Pancreas (tissue), 10 donors: ENCODE measurements at regions not wholly inside any gene's neighbourhood (a gene's known extent, or its start where the extent isn't known, plus 50 kb on each side); places are given as distances from the start of the nearest gene placed in this dataset.
A peak's percentile ranks its signal among the peaks of the same experiment; 100 is the strongest.

ENCODE experiments used
- ATAC-seq, 4 donors: fragments of 200-7000 bp; cut with Tn5 transposase; one replicate each; pipeline versions ENCODE4 v1.8.0 to v1.9.1; 2020; ENCODE audit warnings: mild to moderate bottlenecking in 4 of 4, moderate library complexity in 4 of 4
- DNase-seq, 6 donors: peaks; one replicate each; pipeline ENCODE4 v3.0.0-alpha.2; 2020
- FAIRE-seq: peaks from 2 replicates; lab custom pipeline; 2012; peaks lifted over from hg19 to GRCh38; lab: Jason Lieb, UNC
- H3K27ac ChIP-seq, 4 donors: fragments of 200-600 bp; sonication (generic); 1 replicate in 3 of 4; 2 replicates in 1 of 4; pipeline versions ENCODE4 v1.5.0 to v1.8.0; 2020
- H3K27me3 ChIP-seq, 4 donors: fragments of 200-600 bp; one replicate each; pipeline ENCODE4 v1.8.0; 2021
- H3K36me3 ChIP-seq, 3 donors: fragments of 200-600 bp; sonication (generic) in 1 of 3; one replicate each; pipeline versions ENCODE4 v1.5.0 to v1.8.0; 2020 to 2021
- H3K4me1 ChIP-seq, 3 donors: fragments of 200-600 bp; one replicate each; pipeline ENCODE4 v1.8.0; 2021
- H3K4me3 ChIP-seq, 4 donors: fragments of 200-600 bp; sonication (generic) in 2 of 4; one replicate each; pipeline versions ENCODE4 v1.5.0 to v1.8.0; 2020 to 2021
- H3K9me3 ChIP-seq, 4 donors: fragments of 200-600 bp; one replicate each; pipeline ENCODE4 v1.8.0; 2021
- WGBS, 2 donors: extraction: QIAGEN DNeasy Blood & Tissue Kit; methylation state at CpG; one replicate each; pipeline ENCODE4 v1.1.7; 2013; 5-methylcytosine and 5-hydroxymethylcytosine counted together
- intact Hi-C, 3 donors: fragments of 100-400 bp; cut with DNase I; formaldehyde crosslinking; loops; one replicate each; pipeline versions ENCODE4 v1.11.1 to v1.14.2; 2022
- TF ChIP-seq, protein P1 (sequence below), 4 donors: fragments of 200-600 bp; sonication (generic) in 3 of 4; IDR thresholded peaks; one replicate each; pipeline versions ENCODE4 v1.5.0 to v1.8.0; 2021; ENCODE audit warnings: antibody characterized with exemption in 4 of 4
- donor health status: healthy with polysubstance abuse.
- donor health status: DM: no; HTN: no; CAD: no; lungs with moderate emphysema.
- donor health status: DM: no; HTN: no; CAD: no.
- donor health status: control.
- donor health status: control.
- donor health status: Bipolar disorder and iron deficiency.
- donor health status: DM: yes; HTN: yes; CAD: no.
- donor health status: DM: no; HTN: no; CAD: no.
- donor health status: DM: no; HTN: no; CAD: no.
- donor health status: DM: yes; HTN: yes; CAD: no.

DNA sequence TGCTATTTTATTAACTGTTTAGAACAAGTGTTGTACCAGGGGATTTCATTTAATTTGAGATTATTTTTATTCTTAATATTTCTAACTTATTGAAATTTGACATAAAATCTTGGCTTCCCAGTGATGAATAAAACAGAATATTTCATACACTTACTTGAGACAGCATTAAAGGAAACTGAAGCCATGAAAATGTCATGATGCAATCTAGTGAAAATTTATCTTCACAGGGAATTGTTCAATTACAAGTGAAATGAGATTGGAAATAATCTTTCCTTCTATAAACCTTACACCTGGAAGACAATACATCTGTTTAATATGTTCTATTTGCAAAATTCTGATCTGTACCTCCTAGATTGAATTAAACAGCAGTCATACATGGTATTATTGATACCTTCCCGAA is 511.0 kb upstream of the CDH7 start:
- H3K4me3 ChIP-seq: no peak overlapping the region
- H3K27me3 ChIP-seq: no peaks in the 10 kb centered on the region
- ATAC-seq (no peak), DNase-seq (no peak), FAIRE-seq (no peak)
- H3K4me1 ChIP-seq: no peaks in the 10 kb centered on the region
- TF ChIP-seq, protein P1, sequence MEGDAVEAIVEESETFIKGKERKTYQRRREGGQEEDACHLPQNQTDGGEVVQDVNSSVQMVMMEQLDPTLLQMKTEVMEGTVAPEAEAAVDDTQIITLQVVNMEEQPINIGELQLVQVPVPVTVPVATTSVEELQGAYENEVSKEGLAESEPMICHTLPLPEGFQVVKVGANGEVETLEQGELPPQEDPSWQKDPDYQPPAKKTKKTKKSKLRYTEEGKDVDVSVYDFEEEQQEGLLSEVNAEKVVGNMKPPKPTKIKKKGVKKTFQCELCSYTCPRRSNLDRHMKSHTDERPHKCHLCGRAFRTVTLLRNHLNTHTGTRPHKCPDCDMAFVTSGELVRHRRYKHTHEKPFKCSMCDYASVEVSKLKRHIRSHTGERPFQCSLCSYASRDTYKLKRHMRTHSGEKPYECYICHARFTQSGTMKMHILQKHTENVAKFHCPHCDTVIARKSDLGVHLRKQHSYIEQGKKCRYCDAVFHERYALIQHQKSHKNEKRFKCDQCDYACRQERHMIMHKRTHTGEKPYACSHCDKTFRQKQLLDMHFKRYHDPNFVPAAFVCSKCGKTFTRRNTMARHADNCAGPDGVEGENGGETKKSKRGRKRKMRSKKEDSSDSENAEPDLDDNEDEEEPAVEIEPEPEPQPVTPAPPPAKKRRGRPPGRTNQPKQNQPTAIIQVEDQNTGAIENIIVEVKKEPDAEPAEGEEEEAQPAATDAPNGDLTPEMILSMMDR (IDR thresholded peaks at IDR 0.05): no peak
- intact Hi-C loops: no loop called here
- H3K9me3 ChIP-seq: no peaks in the 10 kb centered on the region
- H3K27ac ChIP-seq: no peak overlapping the region
- 76 to 81% methylated on average over 1 of the region's 1 CpG for WGBS, 2 donors
- no peaks in the 10 kb centered on the region for H3K36me3 ChIP-seq

DNA sequence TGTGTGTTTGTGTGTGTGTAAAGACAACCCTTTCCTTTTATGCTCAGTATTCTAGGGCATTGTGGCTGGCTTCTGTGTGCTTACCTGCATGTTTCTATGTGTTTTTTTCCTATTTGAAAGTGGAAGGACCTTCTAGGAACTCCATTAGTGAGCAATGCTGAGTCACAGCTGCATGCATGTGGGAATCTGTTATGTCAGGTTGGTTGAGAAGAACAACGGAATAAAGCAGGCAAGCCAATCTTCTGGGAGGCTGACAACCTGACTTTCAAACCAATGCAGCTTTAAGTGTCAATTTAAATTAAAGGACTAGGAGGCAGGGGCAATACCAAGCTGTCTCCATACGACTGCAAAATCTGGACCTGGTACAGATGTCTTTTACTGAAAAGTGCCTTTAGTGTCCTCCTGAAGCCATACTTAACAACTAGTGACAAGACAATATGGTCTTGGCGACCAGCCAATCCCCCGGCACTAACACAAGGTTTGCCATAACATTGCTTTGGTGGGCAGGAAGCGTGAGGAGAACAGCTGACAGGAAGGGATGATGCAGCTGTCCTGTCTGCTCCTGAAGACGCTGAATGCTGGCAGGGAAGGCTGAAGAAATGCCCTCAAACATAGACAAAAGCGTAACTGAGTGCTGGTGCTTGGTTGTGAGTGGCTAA is 514.7 kb upstream of the CDH7 start:
- no peaks in the 10 kb centered on the region for H3K9me3 ChIP-seq
- H3K4me1 ChIP-seq: no peaks in the 10 kb centered on the region
- no peaks in the 10 kb centered on the region for H3K27me3 ChIP-seq
- H3K27ac ChIP-seq: no peak overlapping the region
- TF ChIP-seq, protein P1 (IDR thresholded peaks at IDR 0.05): no peak
- H3K36me3 ChIP-seq: no peaks in the 10 kb centered on the region
- intact Hi-C loops: no loop called here
- ATAC-seq (peak in 1 of 4 donors; percentile 29), DNase-seq (peak in 3 of 6 donors; percentile 14 to 41 (median 28)), FAIRE-seq (no peak)
- H3K4me3 ChIP-seq: no peak overlapping the region
- 29 to 37% methylated on average over 7 of the region's 7 CpGs for WGBS, 2 donors

DNA sequence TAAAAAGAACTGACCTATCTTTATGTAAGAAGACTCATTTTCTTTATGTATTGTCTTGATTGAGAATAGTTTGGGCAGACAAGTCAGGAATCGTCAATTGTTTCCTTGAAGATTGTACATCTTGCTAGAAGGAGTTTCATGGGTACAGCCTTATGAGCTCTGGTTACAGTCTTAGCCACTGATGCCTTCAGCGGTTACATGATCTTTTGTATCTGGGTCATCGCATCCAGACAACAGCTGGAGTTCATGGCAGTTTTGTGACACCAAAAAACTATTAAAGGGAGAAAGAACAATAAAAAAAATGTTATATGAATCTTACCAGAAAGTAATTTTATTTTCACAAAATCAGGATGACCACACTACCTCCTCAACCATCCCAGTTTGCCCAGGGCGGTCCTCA is 520.5 kb upstream of the CDH7 start:
- intact Hi-C loops: no loop called here
- ATAC-seq (no peak), DNase-seq (no peak), FAIRE-seq (no peak)
- Histone ChIP-seq H3K36me3 (no peaks in the 10 kb centered on the region), H3K27ac (no peak overlapping the region), H3K4me3 (no peak overlapping the region), H3K27me3 (no peaks in the 10 kb centered on the region), H3K4me1 (no peaks in the 10 kb centered on the region), H3K9me3 (no peaks in the 10 kb centered on the region)
- 74 to 91% methylated on average over 4 of the region's 4 CpGs for WGBS, 2 donors
- TF ChIP-seq, protein P1 (IDR thresholded peaks at IDR 0.05): no peak

DNA sequence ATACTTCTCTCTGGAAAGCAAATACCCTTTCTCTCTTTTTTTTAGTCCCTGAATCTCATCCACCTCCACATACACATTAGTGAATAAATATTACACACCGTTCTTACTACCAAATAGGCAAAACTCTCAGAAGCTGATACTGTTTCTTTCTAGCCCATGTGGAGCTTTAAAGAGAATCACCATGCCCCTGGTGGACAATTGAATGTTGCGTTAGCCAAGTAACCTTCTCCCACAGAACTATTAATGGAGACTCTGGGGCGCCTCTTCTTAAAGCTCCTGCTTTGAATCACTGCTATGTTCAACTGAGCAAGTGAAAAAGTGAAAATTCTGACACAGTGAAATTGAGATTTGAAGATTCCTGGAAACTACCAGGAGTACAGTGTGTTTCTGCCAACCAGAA is 522.8 kb upstream of the CDH7 start:
- Histone ChIP-seq H3K27me3 (no peaks in the 10 kb centered on the region), H3K36me3 (no peaks in the 10 kb centered on the region), H3K9me3 (no peaks in the 10 kb centered on the region), H3K4me1 (no peaks in the 10 kb centered on the region), H3K4me3 (no peak overlapping the region), H3K27ac (no peak overlapping the region)
- ATAC-seq: no peak
- no peak for FAIRE-seq
- TF ChIP-seq, protein P1 (IDR thresholded peaks at IDR 0.05): no peak
- no peak for DNase-seq
- intact Hi-C loops: no loop called here
- 79 to 87% methylated on average over 3 of the region's 3 CpGs for WGBS, 2 donors

DNA sequence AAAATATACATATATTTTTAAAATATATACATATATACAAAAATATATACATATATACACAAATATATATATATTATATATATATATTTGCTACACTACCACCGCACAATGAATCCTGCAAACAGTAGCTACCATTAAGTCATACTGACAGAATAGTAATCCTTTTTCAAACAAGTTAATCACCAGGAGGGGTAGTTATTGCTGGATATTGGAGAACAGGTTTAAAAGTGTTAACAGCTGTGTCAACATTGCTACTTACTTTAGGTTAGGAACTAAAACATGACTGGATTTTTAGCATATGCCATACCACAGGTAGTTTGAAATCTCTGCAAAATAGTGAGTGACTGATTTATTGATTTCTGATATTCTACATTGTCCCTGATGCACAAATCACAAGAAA is 529.1 kb upstream of the CDH7 start:
- intact Hi-C loops: no loop called here
- H3K27me3 ChIP-seq: no peaks in the 10 kb centered on the region
- H3K36me3 ChIP-seq: no peaks in the 10 kb centered on the region
- H3K9me3 ChIP-seq: no peaks in the 10 kb centered on the region
- H3K4me3 ChIP-seq: no peak overlapping the region
- no peak for FAIRE-seq
- TF ChIP-seq, protein P1 (IDR thresholded peaks at IDR 0.05): no peak
- WGBS, 2 donors: 46 to 58% methylated on average over 1 of the region's 1 CpG
- H3K4me1 ChIP-seq: no peaks in the 10 kb centered on the region
- no peak for DNase-seq
- H3K27ac ChIP-seq: no peak overlapping the region
- ATAC-seq: no peak
